G401 (cell line): ENCODE measurements at regions not wholly inside any gene's neighbourhood (a gene's known extent, or its start where the extent isn't known, plus 50 kb on each side); places are given as distances from the start of the nearest gene placed in this dataset.
A peak's percentile ranks its signal among the peaks of the same experiment; 100 is the strongest.

Source experiments
- DNase-seq: peaks from one replicate; pipeline ENCODE4 v3.0.0-alpha.2; 2015; ENCODE audit warnings: low spot score
- in situ Hi-C: cut with HindIII; loops from 2 replicates; pipeline ENCODE4 v1.10.0; 2016; ENCODE audit warnings: low sequenced_read_pairs, mixed read lengths

DNA sequence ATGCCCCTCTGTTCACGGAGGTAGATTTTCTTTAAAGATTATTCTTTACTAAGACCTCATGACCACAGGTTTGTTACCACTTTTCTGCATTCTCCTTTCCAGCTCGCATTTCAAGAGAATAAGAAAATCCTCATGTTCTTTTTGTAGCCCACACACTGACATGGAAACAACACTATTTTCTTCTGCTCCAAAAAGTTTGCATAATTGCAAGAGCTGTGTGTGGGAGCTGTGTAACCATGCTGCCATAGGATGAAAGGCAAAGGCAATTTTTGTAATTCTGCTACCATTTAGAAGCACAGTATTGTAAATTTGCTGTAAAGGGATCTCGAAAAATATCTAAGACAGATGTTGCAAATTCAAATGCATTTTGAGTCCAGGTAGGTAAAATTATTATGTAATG lies 302.4 kb upstream of the EMCN start:
- in situ Hi-C loops = no loop called here
- DNase-seq = no peak

DNA sequence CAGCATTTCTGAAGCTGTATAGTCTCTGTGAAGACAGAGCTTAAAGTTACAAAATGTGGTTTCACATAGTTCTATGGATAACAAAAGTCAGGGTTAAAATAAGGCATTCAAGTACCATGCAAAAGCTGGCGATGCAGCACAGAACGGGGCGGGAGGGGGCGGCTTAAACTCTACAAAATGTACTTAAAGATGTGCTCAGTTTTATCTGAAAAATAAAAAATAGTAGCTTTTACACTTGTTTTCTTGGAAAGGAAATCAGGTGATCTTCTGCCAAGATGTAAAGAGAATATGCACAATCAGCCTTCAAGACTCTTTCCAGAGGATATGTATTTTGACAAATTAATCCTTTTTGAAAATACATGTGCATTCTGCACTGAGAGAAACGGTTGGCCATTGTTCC lies 301.7 kb upstream of the EMCN start:
- in situ Hi-C loops = no loop called here
- no peak for DNase-seq

DNA sequence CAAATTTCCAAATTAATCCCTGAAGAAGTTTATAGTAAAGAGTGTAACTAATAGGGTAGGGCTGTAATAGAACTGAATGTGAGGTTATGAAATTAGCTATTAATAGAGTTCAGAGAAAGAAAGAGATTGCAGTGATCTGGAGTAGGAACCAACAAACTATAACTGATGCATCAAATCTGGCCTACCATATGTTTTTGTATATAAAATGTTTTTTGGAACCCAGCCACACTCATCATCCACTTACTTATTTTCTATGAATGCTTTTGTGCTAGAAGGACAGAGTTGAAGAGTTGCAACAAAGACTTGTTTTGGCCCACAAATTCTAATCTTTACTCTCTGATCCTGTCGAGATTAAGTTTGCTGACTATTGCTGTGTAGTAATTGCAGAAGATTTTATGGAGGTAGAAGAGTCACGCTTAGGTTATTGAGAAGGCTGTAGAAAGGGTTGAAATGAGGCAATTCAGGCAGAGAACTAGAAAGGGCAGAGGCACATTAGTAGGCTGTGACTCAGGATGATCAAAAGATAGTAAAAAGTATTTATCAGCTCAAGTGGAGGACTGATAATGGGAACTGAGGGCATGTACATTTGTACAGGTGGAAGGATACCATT lies 298.7 kb upstream of the EMCN start:
- in situ Hi-C loops = no loop called here
- no peak for DNase-seq

DNA sequence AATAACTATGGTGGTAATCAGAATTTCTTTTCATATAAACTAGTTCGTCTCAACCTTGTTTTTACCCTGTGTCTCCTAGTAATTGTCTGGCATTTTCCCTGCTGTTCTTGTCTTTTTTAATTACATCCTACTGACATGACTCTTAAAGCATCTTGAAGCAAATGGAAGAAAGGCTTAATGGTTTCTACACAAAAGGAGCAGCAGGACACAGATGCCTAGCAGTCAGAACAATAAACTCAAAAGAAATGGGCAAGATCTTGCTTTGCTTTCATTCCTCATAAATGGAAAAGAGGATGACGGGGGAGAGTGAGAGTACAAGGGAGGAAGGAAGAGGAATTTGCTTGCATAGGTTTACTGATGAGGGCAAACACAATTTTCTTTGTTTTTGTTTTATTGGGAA lies 293.2 kb upstream of the EMCN start:
- peak; percentile 25 for DNase-seq
- in situ Hi-C loops = no loop called here

DNA sequence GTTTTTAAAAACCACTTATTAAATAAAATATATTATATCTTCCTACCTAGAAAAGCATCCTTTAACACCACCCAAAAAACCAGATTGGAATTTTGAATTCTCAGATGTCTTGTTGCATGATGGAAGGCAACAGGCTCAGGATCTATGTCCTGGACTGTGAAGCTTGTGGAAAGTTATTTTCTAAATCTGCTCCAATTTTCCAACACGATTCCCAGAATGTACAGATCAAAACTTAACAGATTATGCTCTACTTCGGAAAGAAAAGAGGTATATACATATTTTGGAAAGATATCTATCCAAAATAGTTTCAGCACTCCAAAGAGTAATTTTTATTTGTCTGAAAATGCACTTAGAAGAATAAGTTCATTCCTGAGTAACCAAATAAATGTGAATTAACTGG lies 291.7 kb upstream of the EMCN start:
- in situ Hi-C loops = no loop called here
- DNase-seq = no peak

DNA sequence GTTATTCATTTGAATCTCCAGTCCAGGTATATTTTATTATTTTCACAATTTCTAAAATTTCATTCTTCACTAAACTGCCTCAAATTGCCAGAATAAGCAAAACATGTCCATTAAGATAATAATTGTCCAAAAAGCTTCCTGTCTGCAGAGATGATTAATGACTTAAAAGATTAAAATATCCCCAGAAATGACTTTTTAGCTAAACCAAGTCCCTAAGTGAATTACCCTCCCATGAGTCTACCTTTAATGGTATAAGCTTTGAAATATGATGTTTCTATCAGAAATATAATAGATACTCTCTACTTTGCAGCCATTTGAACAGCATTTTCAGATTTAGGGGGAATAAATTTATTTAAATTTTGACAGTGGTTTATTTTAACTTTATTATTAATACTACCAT lies 289.2 kb upstream of the EMCN start:
- in situ Hi-C loops = no loop called here
- DNase-seq = no peak

DNA sequence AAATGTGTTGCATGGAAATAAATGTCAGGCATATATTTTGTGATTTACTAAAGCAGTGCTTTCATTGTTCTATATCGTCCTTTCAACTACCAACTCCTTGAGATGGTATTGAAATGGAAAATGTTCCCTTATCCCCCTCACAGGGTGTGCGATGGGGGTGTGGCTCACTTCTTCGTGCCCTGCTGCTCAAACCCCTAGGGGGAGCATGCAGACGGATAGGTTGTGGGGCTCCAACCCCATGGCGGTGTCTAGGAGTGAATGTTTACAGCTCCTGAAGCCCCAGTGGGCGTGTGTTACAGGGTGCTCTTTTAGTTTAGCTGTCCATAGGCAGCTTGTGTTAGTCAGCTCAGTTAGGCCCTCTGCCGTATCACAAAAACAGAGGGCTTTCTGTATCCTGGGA lies 287.7 kb upstream of the EMCN start:
- no peak for DNase-seq
- in situ Hi-C loops = no loop called here

DNA sequence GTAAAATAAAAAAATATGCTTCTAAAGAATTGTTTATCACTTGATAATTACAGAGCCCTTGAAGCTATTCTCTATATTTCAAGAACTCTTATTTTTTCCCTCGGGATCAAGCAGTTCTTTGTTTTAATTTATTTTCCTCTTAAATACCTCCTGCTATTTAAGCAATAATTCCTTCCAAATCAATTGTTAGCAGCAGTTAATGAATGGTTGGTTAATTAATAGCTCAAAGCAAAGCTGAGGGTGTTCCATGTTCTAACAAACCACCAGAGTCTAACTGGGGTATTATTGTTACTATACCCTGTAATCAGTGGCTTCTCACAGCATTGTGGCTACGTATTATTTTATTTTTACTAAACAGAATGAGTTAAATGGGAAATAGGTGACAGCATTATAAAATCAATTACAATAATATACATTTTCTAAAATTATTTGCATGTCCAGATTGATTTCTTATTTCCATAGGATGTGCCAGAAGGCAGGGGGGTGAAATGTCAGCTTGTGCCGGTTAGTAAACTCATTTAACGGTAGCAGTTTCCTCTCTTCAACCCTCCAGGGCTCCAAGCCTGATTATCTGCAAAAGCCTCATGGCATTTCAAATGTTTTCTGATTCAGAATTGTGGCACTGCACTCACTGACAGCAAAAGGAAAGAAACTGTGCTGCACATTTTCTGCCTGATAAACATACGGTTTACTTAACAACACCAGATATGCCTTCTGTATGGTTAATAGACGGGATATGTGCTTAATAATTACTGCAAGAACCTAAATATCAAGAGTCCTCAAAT lies 286.9 kb upstream of the EMCN start:
- peak; percentile 31 for DNase-seq
- in situ Hi-C loops = no loop called here

DNA sequence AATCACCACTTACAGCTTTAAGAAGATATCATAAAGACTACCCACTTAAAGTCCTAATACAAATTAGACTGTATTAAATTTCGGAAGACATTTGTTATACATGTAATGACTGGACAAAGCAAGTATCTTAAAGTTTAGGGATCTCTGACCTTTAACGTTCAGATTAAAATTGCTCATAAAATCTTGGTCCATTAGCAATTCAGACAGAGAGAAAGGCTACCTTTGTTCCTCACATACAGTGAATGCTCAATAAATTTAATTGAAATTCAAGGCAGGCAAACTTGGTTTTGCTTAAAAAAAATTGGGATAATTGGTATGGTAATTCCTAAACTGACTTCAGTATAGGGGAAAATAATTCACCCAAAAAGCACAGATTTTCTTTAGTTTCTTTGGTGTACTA lies 285.9 kb upstream of the EMCN start:
- no peak for DNase-seq
- in situ Hi-C loops = no loop called here

DNA sequence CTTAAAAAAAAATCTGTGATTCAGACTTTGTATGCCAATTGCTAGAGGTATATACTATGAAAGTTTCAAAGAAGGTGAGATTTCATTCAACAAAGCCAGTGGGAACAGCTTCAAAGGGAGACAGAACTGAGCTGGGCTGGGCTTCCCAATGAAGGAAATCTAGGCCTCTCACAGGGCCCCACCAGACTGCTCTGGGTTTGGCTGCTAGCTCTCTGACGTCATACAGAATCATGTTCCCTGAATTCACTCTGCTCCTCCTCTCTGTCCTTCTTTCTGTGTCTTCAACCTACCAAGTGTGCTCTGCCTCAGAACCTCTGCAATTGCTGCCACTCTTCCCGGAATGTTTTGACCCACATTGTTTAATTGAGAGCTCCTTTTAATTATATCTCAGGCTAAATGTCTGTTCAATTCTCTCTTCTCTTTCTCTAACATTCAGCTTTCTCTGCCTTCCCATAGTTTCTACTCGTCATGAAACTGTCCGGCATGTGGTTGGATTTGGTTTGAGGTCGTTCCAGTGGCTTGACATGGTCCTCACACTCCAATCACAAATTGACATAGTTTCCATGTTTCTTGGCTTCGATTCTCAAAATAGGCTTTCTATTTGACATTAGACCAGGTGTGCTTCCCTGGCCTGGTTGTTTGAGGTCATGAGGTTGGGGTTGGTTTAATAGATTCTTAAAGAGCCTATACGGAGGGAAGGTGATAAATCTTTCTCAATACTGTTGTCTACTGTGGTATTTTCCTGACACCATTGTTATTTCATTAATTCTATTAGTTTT lies 282.1 kb upstream of the EMCN start:
- in situ Hi-C loops = no loop called here
- no peak for DNase-seq

DNA sequence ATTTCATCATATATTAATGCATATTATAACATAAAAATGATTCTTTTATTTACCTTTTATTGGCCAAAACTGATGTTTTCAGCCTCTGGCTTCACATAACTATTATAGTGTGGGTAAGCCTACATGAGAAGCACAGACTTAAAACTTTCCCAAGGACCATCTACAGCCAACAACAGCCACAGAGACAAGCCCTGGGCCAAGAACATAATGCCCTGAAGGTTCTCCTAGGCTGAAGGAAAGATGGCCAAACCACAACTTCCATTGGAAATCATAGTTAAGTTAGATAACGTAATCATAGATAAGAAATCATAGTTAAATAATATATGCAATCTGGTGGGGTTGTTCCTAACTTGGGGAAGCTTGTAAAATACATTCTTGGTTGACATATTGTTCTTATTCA lies 280.0 kb upstream of the EMCN start:
- in situ Hi-C loops = no loop called here
- no peak for DNase-seq

DNA sequence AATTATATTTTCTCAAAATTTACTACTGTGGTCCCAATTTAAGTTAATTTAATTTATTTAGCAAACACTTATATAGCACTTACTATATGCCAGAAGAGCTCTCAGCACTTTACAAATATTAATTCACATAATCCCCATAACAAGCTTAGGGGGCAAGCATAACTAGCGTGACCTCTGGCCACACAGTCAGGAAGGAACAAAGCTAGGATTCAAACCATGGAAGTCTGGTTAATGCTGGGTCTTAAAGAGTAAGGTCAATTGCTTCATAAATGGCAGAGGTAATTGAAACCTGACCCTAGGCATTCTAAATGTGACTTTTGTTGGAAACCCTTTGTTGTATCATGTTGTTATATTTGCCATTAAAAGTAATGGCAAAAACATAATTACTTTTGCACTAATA lies 279.5 kb upstream of the EMCN start:
- DNase-seq = no peak
- in situ Hi-C loops = no loop called here

DNA sequence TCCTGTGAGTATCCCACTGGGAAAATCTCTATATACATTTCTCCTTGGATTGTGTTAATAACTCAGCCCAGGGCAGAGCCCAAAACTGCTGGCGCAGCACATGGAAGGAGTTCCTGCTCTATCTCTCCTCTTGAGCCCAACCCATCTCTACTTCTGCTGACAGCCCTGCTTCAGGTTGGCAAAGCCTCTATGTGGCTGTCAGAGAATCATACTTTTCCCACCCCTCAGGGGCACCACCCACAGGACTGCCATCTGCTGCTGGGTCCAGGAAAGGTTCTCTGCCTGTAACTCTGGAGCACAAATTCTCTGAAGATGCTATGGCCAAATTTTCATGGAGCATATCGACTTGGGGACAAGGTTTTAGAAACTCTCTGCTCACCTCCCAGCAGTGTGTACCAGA lies 278.5 kb upstream of the EMCN start:
- peak; percentile 98 for DNase-seq
- in situ Hi-C loops = no loop called here

DNA sequence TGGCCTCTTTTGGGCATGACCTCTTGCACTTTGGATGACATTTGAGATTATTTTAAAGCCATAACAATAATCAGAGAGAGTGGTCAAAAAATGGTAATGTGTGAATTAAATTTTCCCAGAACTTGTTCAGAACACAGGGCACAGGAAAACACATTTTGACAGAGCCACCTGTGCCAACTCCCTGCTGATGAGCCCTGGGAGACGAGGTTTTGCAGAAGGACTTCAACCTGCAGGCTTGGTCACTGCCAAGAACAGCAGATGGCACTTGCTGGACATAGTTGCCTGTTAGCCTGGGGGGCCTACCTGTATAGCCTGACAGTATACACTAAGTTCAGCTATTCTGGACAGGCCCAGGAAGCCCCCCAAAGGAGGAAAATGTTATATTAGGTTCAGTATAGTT lies 277.8 kb upstream of the EMCN start:
- peak; percentile 99 for DNase-seq
- in situ Hi-C loops = no loop called here

DNA sequence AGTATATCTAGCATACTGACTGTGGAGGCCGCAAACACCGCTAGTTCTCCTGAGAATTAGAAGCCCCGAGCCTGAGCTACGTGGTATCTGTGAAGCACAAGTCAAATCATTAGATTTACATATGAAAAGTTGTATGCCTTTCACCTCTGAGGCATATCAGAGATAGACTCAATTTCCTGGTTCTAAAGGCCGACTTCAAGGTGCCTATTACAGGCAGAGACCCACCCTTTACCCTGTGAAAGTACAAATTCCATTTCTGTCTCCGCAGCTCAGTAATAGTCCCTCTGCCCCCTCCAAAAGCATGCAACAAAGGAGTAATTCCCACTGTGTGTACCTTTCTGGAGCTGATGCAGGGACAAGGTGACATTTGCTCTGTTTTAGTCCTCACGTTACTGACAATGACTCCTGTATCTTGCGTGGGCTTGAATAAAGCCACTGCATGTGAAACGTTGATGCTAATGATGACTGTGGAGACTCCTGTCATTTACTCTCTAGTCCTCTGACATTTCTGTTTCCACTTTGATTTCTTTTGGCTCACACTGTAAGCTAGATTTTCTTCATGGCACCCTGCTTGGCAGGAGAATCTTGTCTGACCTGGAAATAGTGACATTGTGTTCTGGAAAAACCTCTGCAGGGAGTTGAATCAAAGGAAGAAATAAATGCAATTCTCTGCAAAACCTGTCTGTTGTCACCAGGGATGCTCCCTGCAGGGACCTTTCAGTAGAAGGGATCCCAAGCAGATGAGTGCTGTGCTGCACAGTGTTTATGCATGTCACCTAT lies 273.2 kb upstream of the EMCN start:
- in situ Hi-C loops = no loop called here
- peak; percentile 64 for DNase-seq

DNA sequence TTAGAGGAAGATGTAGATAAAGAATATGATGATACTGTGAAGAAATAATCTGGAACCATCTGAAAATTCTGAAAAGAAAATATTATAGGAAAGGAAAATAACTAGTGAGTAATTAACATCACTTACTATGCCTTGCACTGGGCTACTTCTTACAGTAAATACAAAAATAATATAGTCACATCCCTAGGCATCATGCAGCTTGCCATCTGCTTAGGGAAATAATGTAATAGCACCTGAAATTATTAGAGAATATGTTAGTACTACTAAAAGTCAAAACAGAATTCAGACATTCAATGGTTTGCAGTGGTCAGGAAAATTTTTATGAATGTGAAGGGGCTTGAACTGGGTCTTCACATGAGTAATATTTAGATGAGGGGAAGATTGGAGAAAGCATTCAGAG lies 272.2 kb upstream of the EMCN start:
- peak; percentile 73 for DNase-seq
- in situ Hi-C loops = no loop called here

DNA sequence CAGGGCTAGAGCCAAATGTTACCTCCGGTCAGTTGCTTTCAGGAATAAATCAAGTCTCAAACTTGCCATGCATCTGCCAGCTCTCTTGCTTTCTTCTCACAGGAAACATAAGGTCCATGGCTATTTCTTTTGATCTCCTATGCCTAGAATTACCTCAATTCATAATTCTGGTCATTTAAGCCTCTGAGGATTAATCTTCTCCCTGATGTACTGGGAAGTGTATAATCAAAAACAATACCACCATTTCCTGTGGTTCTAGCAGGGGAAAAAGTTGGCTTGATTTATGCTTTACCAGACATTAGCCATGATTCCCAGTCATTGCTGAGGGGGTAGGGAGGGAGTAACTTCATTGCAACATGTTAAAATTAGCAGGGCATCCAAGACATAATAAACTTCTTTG lies 268.7 kb upstream of the EMCN start:
- in situ Hi-C loops = no loop called here

DNA sequence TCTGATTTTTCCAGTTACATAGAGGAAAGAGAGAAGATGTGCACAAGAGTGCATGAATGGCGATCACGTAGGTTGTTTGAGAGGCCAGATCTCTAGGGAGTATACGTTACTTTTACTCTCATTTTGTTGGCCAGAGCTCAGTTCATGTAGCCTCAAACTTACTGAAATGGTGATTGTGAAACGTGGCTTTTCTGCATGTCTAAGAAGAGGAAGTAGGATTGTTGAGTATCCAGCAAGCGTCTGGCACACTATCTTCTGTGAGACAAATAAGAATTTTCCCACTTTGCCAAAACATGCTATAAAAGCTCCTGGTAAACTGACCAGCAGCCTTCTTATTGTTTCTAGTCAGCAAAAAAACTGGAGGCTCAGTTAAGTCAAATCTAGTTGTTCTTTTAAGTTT lies 264.5 kb upstream of the EMCN start:
- DNase-seq = no peak
- in situ Hi-C loops = no loop called here

More for the DNA sequence above, 268.7 kb upstream of the EMCN start:
- no peak for DNase-seq

DNA sequence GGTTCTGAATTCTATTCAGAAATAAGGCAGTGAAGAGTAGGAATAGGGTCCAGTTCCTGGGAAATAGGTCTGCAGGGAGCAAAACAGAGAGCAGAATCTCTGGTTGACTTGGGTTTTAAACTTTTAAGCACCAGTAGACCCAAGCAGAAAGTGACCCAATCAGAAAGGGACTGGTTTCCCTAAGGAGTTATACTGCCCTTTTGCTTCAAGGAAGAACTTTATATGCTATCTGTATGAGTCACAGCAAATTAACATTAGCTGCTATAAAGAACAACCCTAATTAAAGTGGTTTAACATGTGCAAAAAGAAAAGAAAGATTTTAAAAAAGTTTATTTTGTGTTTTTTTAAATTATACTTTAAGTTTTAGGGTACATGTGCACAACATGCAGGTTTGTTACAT lies 263.6 kb upstream of the EMCN start:
- in situ Hi-C loops = no loop called here
- no peak for DNase-seq

DNA sequence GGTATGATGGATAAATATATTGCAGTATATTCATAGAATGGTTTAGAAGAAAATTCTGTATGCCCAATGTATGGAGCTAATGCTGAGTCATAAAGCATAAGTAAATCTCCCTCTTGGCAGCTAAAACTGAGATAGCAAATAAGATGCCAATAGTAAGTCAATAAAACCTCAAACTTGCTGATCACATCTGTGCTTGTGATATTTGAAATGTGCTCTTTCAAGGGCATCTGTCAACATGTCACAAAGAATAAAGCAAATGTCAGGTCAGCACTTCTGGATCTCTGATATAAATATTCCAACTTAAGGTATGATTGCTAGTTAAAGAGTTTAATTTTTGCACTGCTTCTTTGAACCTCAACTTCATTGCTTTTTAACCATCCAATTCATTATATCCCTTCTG lies 262.3 kb upstream of the EMCN start:
- in situ Hi-C loops = no loop called here
- DNase-seq = no peak
